GM12864 (cell line): ENCODE measurements at regions not wholly inside any gene's neighbourhood (a gene's known extent, or its start where the extent isn't known, plus 50 kb on each side); places are given as distances from the start of the nearest gene placed in this dataset.
"Not testable (repeated sequence)": the region's sequence is repeated elsewhere in the genome, so short reads cannot be mapped to it uniquely, and the experiment has no call there.

Source experiments
- DNase-seq: peaks from one replicate; pipeline ENCODE4 v3.0.0-alpha.2; 2011; ENCODE audit warnings: low read depth
- H3K4me3 ChIP-seq: 2 replicates; pipeline ENCODE4 v1.5.1; 2011; ENCODE audit warnings: mild to moderate bottlenecking, low read depth, low read length, control low read depth
- TF ChIP-seq, protein P1 (sequence below): IDR thresholded peaks from 2 replicates; pipeline ENCODE4 v1.5.1; 2011; ENCODE audit warnings: low read depth, mild to moderate bottlenecking, moderate library complexity, low read length, control low read depth, inconsistent platforms; ENCODE audit errors: missing control alignments

DNA sequence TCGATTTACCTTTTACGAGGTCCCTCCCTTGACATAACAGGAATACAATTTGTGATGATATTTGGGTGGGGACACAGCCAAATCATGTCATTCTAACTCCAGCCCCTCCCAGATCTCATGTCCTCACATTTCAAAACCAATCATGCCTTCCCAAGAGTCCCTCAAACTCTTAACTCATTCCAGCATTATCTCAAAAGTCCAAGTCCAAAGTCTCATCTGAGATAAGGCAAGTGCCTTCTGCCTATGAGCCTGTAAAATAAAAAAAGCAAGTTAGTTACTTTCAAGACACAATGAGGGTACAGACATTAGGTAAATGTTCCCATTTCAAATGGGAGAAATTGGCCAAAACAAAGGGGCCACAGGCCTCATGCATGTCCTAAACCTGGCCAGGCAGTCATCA, 381.1 kb downstream of the PIK3C3 start:
- TF ChIP-seq, protein P1, sequence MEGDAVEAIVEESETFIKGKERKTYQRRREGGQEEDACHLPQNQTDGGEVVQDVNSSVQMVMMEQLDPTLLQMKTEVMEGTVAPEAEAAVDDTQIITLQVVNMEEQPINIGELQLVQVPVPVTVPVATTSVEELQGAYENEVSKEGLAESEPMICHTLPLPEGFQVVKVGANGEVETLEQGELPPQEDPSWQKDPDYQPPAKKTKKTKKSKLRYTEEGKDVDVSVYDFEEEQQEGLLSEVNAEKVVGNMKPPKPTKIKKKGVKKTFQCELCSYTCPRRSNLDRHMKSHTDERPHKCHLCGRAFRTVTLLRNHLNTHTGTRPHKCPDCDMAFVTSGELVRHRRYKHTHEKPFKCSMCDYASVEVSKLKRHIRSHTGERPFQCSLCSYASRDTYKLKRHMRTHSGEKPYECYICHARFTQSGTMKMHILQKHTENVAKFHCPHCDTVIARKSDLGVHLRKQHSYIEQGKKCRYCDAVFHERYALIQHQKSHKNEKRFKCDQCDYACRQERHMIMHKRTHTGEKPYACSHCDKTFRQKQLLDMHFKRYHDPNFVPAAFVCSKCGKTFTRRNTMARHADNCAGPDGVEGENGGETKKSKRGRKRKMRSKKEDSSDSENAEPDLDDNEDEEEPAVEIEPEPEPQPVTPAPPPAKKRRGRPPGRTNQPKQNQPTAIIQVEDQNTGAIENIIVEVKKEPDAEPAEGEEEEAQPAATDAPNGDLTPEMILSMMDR: no peak
- no peak for DNase-seq
- H3K4me3 ChIP-seq: no peak overlapping the region

DNA sequence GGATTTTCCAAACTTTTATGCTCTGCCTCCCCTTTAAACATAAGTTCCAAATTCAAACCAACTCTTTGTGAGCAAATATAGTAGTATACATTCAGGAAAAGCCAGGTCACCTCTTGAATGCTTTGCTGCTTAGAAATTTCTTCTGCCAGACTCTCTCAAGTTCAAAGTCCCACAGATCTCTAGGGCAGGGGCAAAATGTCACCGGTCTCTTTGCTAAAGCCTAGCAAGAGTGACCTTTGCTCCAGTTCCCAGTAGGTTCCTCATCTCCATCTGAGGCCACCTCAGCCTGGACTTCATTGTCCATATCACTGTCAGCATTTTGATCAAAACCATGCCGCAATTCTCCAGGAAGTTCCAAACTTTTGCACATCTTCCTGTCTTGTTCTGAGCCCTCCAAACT, 382.3 kb downstream of the PIK3C3 start:
- not testable (repeated sequence) for H3K4me3 ChIP-seq, DNase-seq

DNA sequence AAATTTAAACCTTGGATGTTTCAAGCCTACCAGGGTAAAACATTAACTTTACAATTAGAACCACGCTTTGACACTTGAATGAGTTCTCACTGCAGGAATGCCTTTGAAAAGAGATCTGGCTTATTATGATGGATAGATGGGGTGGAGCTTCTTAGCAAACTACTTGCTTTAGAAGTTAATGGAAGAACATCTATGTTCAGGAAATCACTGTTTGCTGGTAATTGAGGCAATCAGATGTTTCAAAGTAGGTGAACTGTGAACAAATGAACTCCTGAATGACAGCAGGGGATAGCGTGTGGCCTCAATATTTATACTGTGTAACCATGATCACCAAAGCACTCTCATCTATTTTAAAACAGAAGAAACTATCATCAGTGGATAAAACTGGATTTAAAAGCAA, 383.6 kb downstream of the PIK3C3 start:
- TF ChIP-seq, protein P1: no peak
- DNase-seq: no peak

DNA sequence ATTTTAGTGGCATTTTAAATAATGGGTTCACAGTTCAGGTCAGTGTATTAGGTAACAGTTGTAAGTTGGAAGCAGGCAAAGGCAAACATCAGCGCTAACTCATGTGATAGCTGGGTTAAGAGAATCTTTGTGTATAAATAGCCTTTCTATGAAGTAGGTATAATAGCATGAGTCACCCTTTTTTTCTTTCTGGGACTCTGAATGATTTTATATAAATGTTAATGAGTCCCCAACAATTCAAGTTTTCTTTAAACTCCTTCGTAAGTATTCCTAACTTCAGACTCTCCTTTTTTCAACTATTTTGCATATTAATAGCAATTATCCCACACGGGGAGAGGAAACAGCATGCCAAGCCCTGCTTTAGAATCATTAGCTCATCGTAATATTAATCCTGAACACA, 384.3 kb downstream of the PIK3C3 start:
- H3K4me3 ChIP-seq: no peak overlapping the region
- TF ChIP-seq, protein P1: no peak
- no peak for DNase-seq

More for the DNA sequence above, 383.6 kb downstream of the PIK3C3 start:
- no peak overlapping the region for H3K4me3 ChIP-seq

DNA sequence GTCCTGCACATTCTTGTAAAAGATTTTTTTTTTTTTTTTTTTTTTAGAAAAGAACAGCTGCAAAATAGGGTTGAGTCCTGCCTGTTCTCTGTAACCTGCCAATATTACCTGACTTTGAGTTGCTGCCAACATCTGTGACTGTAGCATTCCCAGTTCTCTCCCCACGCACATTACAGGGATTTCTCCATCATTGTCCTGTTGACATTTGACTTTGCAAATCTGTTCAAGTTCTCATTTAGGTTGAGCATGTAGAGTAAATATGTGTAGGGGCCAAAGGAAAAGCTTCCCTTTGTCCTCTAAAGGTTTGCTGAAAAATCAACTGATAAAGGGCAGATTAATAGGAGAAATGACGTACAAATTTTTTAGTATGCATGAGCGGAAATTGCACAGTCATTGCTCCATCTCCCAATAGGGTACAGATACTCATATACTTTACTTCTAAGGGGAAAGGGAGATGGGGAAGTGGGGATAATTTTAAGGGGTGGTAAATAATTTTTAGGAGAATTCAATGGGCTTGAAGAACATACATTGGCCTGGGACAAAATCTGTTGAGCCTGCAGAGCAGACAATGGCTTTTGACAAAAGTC, 385.5 kb downstream of the PIK3C3 start:
- H3K4me3 ChIP-seq: no peak overlapping the region
- DNase-seq: no peak
- TF ChIP-seq, protein P1: no peak

DNA sequence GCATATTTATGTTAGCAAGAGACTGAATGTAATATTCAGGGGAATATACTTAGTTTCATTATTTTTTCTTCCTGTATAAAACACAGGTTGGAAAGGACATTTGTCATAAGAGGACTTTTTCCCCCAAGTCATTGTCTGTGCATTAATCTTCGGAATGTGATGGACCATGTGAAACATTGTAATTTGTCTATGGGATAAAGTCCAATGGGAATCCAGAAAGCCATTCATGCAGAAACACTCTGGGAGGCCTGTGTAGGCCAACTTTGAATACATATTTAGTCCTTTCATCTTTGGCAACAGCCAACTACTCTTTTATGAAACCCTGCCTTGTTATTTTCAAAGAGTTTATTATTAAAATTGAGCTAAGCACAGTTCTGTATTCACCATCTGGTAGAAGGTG, 386.4 kb downstream of the PIK3C3 start:
- DNase-seq: no peak
- H3K4me3 ChIP-seq: no peak overlapping the region
- TF ChIP-seq, protein P1: no peak

DNA sequence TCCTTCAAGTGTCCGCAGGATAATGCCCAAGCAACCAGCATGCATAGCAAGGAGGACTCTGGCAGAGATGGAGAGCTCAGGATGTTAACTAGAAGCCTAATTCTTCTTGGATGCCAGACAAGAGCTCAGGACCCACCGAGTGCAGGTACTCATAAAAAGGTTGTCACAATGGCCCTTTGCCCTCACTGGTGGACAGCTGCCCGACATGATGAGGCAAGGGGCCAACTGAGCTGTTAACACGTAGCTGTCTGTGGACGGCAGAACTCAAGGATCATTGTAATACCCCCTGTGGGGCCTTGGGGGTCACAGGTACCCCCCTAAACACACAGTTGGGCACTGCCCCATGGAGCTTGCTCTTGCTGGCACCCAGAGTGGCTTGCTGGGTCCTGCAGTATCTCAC, 393.7 kb downstream of the PIK3C3 start:
- TF ChIP-seq, protein P1: no peak
- DNase-seq: no peak
- no peak overlapping the region for H3K4me3 ChIP-seq
